H1 (cell line): ENCODE measurements at regions not wholly inside any gene's neighbourhood (a gene's known extent, or its start where the extent isn't known, plus 50 kb on each side); places are given as distances from the start of the nearest gene placed in this dataset.

Experiments used
- BACH1 ChIP-seq: IDR thresholded peaks from 2 replicates; pipeline ENCODE4 v1.6.1; 2012; ENCODE audit warnings: low read length, improper control_type of control experiment
- JUN ChIP-seq: IDR thresholded peaks from 2 replicates; pipeline ENCODE4 v1.6.1; 2011; ENCODE audit warnings: low read depth, mild to moderate bottlenecking, improper control_type of control experiment, low read length

DNA sequence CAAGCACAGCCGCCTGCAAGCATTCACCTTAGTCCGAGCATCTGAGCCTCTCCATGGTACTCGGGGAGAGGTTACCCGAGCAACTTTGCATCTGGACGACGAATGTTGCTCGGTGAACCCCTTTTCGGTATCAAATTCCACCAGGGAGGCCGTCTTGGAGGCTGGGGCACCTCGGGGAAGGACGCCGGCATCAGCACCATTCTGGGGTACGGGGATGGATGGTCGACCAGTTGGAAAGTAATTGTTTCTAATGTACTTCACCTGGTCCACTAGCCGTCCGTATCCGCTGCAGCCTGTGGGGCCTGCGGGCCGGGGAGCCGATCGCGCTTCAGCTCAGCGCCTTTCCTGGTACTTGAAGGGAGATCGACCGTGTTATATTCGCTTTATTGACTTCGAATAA is 161.7 kb upstream of the RTL1 start (continued):
- no peak for TF ChIP-seq JUN
- no peak for TF ChIP-seq BACH1
